Endothelial cell of umbilical vein (primary cell): ENCODE measurements at regions not wholly inside any gene's neighbourhood (a gene's known extent, or its start where the extent isn't known, plus 50 kb on each side); places are given as distances from the start of the nearest gene placed in this dataset.

Experiments used
- BruUV-seq: library from RNA; stranded (reverse); fragments of 400-500 nt; replicated peaks from 2 replicates; lab custom pipeline; 2021; lab: Mats Ljungman, UMichigan
- CTCF ChIA-PET: fragments of 300-600, 350-600 bp; sonication (Branson Sonifier 250); formaldehyde crosslinking; loops from one replicate; lab custom pipeline; 2021; ENCODE audit warnings: antibody characterized with exemption, inconsistent platforms; lab: Charles Lee
- POLR2A ChIA-PET: fragments of 300-600, 350-600 bp; sonication (Branson Sonifier 250); formaldehyde crosslinking; loops from one replicate; lab custom pipeline; 2021; ENCODE audit warnings: antibody characterized with exemption, inconsistent platforms; lab: Charles Lee
- DNase-seq: peaks from one replicate; pipeline ENCODE4 v3.0.0-alpha.2; 2011; ENCODE audit warnings: low read depth, low spot score
- FAIRE-seq: peaks from 2 replicates; lab custom pipeline; 2011; peaks lifted over from hg19 to GRCh38; lab: Jason Lieb, UNC
- H2AFZ ChIP-seq: 2 replicates; pipeline ENCODE4 v1.6.0; 2012; ENCODE audit warnings: low read depth, low read length, control low read depth, inconsistent platforms
- H3K27ac ChIP-seq: 2 replicates; pipeline ENCODE4 v1.5.1; 2011; ENCODE audit warnings: low read depth, mild to moderate bottlenecking, control low read depth, low read length, moderate library complexity; ENCODE audit not compliant: insufficient read depth
- H3K27me3 ChIP-seq, 2 experiments: 2 replicates each; pipeline versions ENCODE4 v1.6.0 to v1.6.1; 2011; ENCODE audit warnings: low read length in 2 of 2, mixed read lengths in 1 of 2; ENCODE audit not compliant: control insufficient read depth in 2 of 2, insufficient read depth in 2 of 2
- H3K36me3 ChIP-seq, 2 experiments: 2 replicates in 1 of 2; 3 replicates in 1 of 2; pipeline ENCODE4 v1.5.1; 2011; ENCODE audit warnings: low read length in 2 of 2, mild to moderate bottlenecking in 1 of 2, moderate library complexity in 1 of 2; ENCODE audit not compliant: control insufficient read depth in 2 of 2, insufficient read depth in 2 of 2; ENCODE audit errors: extremely low read depth in 1 of 2
- H3K4me1 ChIP-seq: 3 replicates; pipeline ENCODE4 v1.5.1; 2011; ENCODE audit warnings: mild to moderate bottlenecking, low read length; ENCODE audit not compliant: control insufficient read depth, insufficient read depth; ENCODE audit errors: extremely low read depth
- H3K4me2 ChIP-seq: 2 replicates; pipeline ENCODE4 v1.6.1; 2011; ENCODE audit warnings: low read length, control low read depth, mixed read lengths; ENCODE audit not compliant: insufficient read depth
- H3K4me3 ChIP-seq, 3 experiments: fragments of 200-600 bp in 1 of 3; sonication (generic), shearing (Covaris generic) in 1 of 3; replicated peaks in 1 of 3; 2 replicates each; pipeline ENCODE4 v1.5.1; 2011 to 2016; ENCODE audit warnings: control low read depth in 3 of 3, low read length in 3 of 3, mild to moderate bottlenecking in 2 of 3, inconsistent platforms in 1 of 3, low read depth in 1 of 3, moderate library complexity in 1 of 3; ENCODE audit not compliant: insufficient read depth in 1 of 3
- H3K79me2 ChIP-seq: 2 replicates; pipeline ENCODE4 v1.6.0; 2012; ENCODE audit warnings: low read length, inconsistent platforms; ENCODE audit not compliant: control insufficient read depth, insufficient read depth
- H3K9ac ChIP-seq: replicated peaks from 2 replicates; pipeline ENCODE3; 2011; ENCODE audit warnings: low read length, control low read depth; ENCODE audit not compliant: insufficient read depth; ENCODE audit errors: extremely low read depth
- H3K9me1 ChIP-seq: replicated peaks from 3 replicates; pipeline ENCODE4 v1.6.0; 2011; ENCODE audit warnings: mild to moderate bottlenecking, low read length; ENCODE audit not compliant: control insufficient read depth, insufficient read depth; ENCODE audit errors: extremely low read depth
- H3K9me3 ChIP-seq: replicated peaks from 2 replicates; pipeline ENCODE4 v1.5.1; 2012; ENCODE audit warnings: low read length, inconsistent platforms; ENCODE audit not compliant: control insufficient read depth, insufficient read depth
- H4K20me1 ChIP-seq: replicated peaks from 2 replicates; pipeline ENCODE3; 2011; ENCODE audit warnings: mild to moderate bottlenecking, low read length; ENCODE audit not compliant: control insufficient read depth, insufficient read depth; ENCODE audit errors: extremely low read depth
- CTCF ChIP-seq, 2 donors: IDR thresholded peaks; 1 replicate in 1 of 2; 2 replicates in 1 of 2; pipeline ENCODE4 v1.5.1; 2011; ENCODE audit warnings: low read length in 2 of 2, mild to moderate bottlenecking in 2 of 2, moderate library complexity in 2 of 2, control low read depth in 1 of 2, inconsistent platforms in 1 of 2, low read depth in 1 of 2; ENCODE audit not compliant: insufficient read depth in 1 of 2; ENCODE audit errors: extremely low read depth in 1 of 2
- EZH2 ChIP-seq: IDR thresholded peaks from 2 replicates; pipeline ENCODE4 v1.6.1; 2012; ENCODE audit warnings: borderline replicate concordance, low read depth, mild to moderate bottlenecking, moderate library complexity, low read length, inconsistent platforms; ENCODE audit not compliant: severe bottlenecking
- FOS ChIP-seq: IDR thresholded peaks from 2 replicates; pipeline ENCODE4 v1.6.1; 2011; ENCODE audit warnings: mild to moderate bottlenecking, low read length, moderate library complexity, borderline replicate concordance; ENCODE audit not compliant: insufficient read depth
- GATA2 ChIP-seq: IDR thresholded peaks from 2 replicates; pipeline ENCODE4 v1.7.0; 2011; ENCODE audit warnings: low read depth, mild to moderate bottlenecking, moderate library complexity, mixed read lengths, low read length; ENCODE audit not compliant: insufficient read length, insufficient read depth
- JUN ChIP-seq: IDR thresholded peaks from 2 replicates; pipeline ENCODE4 v1.6.1; 2011; ENCODE audit warnings: borderline replicate concordance, low read depth; ENCODE audit not compliant: insufficient read length, insufficient read depth
- MAX ChIP-seq: IDR thresholded peaks from 2 replicates; pipeline ENCODE4 v1.6.1; 2011; ENCODE audit not compliant: insufficient read depth, insufficient read length
- MYC ChIP-seq: IDR thresholded peaks from one replicate; pipeline ENCODE4 v1.6.1; 2011; ENCODE audit warnings: mild to moderate bottlenecking, low read depth, low read length
- POLR2A ChIP-seq: IDR thresholded peaks from 2 replicates; pipeline ENCODE4 v1.6.1; 2012; ENCODE audit warnings: low read depth, mild to moderate bottlenecking, control low read depth, low read length
- POLR2AphosphoS5 ChIP-seq: IDR thresholded peaks from 2 replicates; pipeline ENCODE4 v1.6.1; 2012; ENCODE audit warnings: low read depth, mild to moderate bottlenecking, control low read depth, low read length, moderate library complexity; ENCODE audit not compliant: insufficient read depth
- dilution Hi-C: fragments of 300-500 bp; cut with MboI; formaldehyde crosslinking; loops from one replicate; pipeline ENCODE4 v1.15.0; 2019; ENCODE audit warnings: low sequenced_read_pairs; ENCODE audit not compliant: extremely low pct_ligation_motif_present
- intact Hi-C: fragments of 100-400 bp; cut with micrococcal nuclease; formaldehyde crosslinking; loops from one replicate; pipeline ENCODE4 v1.10.0; 2022

- H3K36me3 ChIP-seq, result no peaks in the 10 kb centered on the region
- no peaks in the 10 kb centered on the region for H4K20me1 ChIP-seq
- H3K4me3 ChIP-seq, result no peak overlapping the region
- no peak overlapping the region for H2AFZ ChIP-seq
- dilution Hi-C loops (no loop called here), intact Hi-C loops (no loop called here)
- H3K27me3 ChIP-seq, result no peaks in the 10 kb centered on the region
- H3K27ac ChIP-seq, result no peak overlapping the region
- H3K79me2 ChIP-seq, result no peaks in the 10 kb centered on the region
- DNase-seq (no peak), FAIRE-seq (no peak)
- H3K9ac ChIP-seq, result no peak overlapping the region
- ChIA-PET CTCF (no interaction called here), POLR2A (no interaction called here)
- BruUV-seq, result no TSS peak
- no peaks in the 10 kb centered on the region for H3K4me1 ChIP-seq
- H3K9me1 ChIP-seq, result no peaks in the 10 kb centered on the region
- no peak overlapping the region for H3K4me2 ChIP-seq
- H3K9me3 ChIP-seq, result no peaks in the 10 kb centered on the region
- TF ChIP-seq POLR2AphosphoS5, result no peak
- TF ChIP-seq EZH2, result no peak
- no peak for TF ChIP-seq MAX
- TF ChIP-seq FOS, result no peak
- TF ChIP-seq JUN, result no peak
- TF ChIP-seq GATA2, result no peak
- no peak for TF ChIP-seq POLR2A
- no peak for TF ChIP-seq CTCF (IDR thresholded peaks at IDR 0.05; ENCODE audit: extremely low read depth in 1 of 2, insufficient read depth in 1 of 2, low read depth in 1 of 2, low read length in 2 of 2)
- TF ChIP-seq MYC, result no peak
Measured at GRCh38 chr10:30694518-30695228, 65.1 kb upstream of the LYZL2 start.
